HL-60 (cell line): ENCODE measurements at regions not wholly inside any gene's neighbourhood (a gene's known extent, or its start where the extent isn't known, plus 50 kb on each side); places are given as distances from the start of the nearest gene placed in this dataset.

ENCODE experiments used
- CTCF ChIP-seq: IDR thresholded peaks from one replicate; pipeline ENCODE4 v1.5.1; 2011; ENCODE audit warnings: low read length, control low read depth, inconsistent platforms; ENCODE audit not compliant: insufficient read depth
- POLR2AphosphoS5 ChIP-seq: IDR thresholded peaks from 2 replicates; pipeline ENCODE4 v1.6.1; 2012; ENCODE audit warnings: low read depth
- SPI1 ChIP-seq: IDR thresholded peaks from 2 replicates; pipeline ENCODE4 v1.6.1; 2012; ENCODE audit warnings: low read depth, mild to moderate bottlenecking, borderline replicate concordance

- TF ChIP-seq SPI1, result no peak
- no peak for TF ChIP-seq CTCF
- TF ChIP-seq POLR2AphosphoS5, result no peak
These were observed 194.5 kb upstream of the CNOT2 start for GRCh38 chr12:70048521-70049250.
